Esophagus squamous epithelium (tissue), 4 donors: ENCODE measurements at regions not wholly inside any gene's neighbourhood (a gene's known extent, or its start where the extent isn't known, plus 50 kb on each side); places are given as distances from the start of the nearest gene placed in this dataset.

ENCODE experiments used
- POLR2A ChIP-seq, 4 donors: fragments of 450-650 bp; IDR thresholded peaks; one replicate each; pipeline ENCODE4 v1.6.1; 2017; ENCODE audit warnings: antibody characterized with exemption in 4 of 4, mild to moderate bottlenecking in 4 of 4, moderate library complexity in 3 of 4
- TF ChIP-seq, protein P1 (sequence below), 6 experiments: fragments of 450-650 bp in 4 of 6; fragments of 200-600 bp in 2 of 6; sonication (generic) in 2 of 6; IDR thresholded peaks; one replicate each; pipeline ENCODE4 v1.5.1; 2016 to 2019; ENCODE audit warnings: antibody characterized with exemption in 6 of 6, mild to moderate bottlenecking in 4 of 6, moderate library complexity in 4 of 6

DNA sequence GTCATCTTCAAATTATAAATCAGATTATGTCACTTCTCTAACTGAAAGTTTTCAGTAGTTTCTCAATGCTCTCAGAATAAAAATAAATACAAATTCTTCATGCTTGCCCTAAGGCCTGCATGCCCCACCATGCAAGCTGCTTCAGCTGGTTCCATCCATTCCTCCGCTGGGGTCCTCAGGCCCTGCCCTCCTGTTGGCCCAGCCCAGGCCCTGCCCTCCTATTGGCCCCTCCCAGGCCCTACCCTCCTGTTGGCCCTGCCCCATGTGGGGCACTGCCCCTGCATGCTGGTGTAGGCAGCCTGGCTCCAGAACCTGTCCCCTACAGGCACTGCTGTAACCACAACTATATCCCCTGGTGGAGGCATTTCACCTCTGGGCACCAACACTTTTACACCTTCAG lies 109.3 kb upstream of the TCERG1L start:
- TF ChIP-seq, protein P1, sequence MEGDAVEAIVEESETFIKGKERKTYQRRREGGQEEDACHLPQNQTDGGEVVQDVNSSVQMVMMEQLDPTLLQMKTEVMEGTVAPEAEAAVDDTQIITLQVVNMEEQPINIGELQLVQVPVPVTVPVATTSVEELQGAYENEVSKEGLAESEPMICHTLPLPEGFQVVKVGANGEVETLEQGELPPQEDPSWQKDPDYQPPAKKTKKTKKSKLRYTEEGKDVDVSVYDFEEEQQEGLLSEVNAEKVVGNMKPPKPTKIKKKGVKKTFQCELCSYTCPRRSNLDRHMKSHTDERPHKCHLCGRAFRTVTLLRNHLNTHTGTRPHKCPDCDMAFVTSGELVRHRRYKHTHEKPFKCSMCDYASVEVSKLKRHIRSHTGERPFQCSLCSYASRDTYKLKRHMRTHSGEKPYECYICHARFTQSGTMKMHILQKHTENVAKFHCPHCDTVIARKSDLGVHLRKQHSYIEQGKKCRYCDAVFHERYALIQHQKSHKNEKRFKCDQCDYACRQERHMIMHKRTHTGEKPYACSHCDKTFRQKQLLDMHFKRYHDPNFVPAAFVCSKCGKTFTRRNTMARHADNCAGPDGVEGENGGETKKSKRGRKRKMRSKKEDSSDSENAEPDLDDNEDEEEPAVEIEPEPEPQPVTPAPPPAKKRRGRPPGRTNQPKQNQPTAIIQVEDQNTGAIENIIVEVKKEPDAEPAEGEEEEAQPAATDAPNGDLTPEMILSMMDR (IDR thresholded peaks at IDR 0.05) = no peak
- no peak for TF ChIP-seq POLR2A (IDR thresholded peaks at IDR 0.05)
